GM12878 (cell line): ENCODE measurements at regions not wholly inside any gene's neighbourhood (a gene's known extent, or its start where the extent isn't known, plus 50 kb on each side); places are given as distances from the start of the nearest gene placed in this dataset.

ENCODE experiments used
- ATAC-seq: fragments of 200-7000 bp; cut with Tn5 transposase; 3 replicates; pipeline ENCODE4 v1.9.1; 2020; ENCODE audit warnings: mild to moderate bottlenecking, moderate library complexity
- BruUV-seq: library from RNA; stranded (reverse); fragments of 400-500 nt; replicated peaks from 2 replicates; lab custom pipeline; 2021; lab: Mats Ljungman, UMichigan
- CTCF ChIA-PET: fragments of 300-600 bp; sonication (Branson Sonifier 250); formaldehyde crosslinking; extraction: SDS; loops from one replicate; lab custom pipeline; 2021; ENCODE audit warnings: inconsistent platforms; lab: Yijun Ruan, JAX
- POLR2A ChIA-PET: fragments of 350-600 bp; formaldehyde crosslinking; extraction: SDS; loops from one replicate; lab custom pipeline; 2021; ENCODE audit warnings: inconsistent platforms; lab: Charles Lee
- RAD21 ChIA-PET: fragments of 300-600 bp; sonication (Branson Sonifier 250); formaldehyde crosslinking; loops from one replicate; lab custom pipeline; 2023; ENCODE audit warnings: antibody characterized with exemption; ENCODE audit not compliant: unreplicated experiment; lab: Charles Lee
- SMC1A ChIA-PET: fragments of 300-600 bp; sonication (Branson Sonifier 250); formaldehyde crosslinking; loops from one replicate; lab custom pipeline; 2023; ENCODE audit not compliant: unreplicated experiment, uncharacterized antibody; lab: Charles Lee
- DNase-seq: peaks from one replicate; pipeline ENCODE4 v3.0.0-alpha.2; 2011; ENCODE audit warnings: low read depth, low spot score
- FAIRE-seq: peaks from 3 replicates; lab custom pipeline; 2011; peaks lifted over from hg19 to GRCh38; lab: Jason Lieb, UNC
- H2AFZ ChIP-seq: 2 replicates; pipeline ENCODE4 v1.6.0; 2011; ENCODE audit warnings: low read depth, low read length, control low read depth; ENCODE audit not compliant: control insufficient read depth
- H3K27ac ChIP-seq: 2 replicates; pipeline ENCODE4 v1.5.1; 2011; ENCODE audit warnings: control low read depth; ENCODE audit not compliant: control insufficient read depth, insufficient read depth
- H3K27me3 ChIP-seq, 2 experiments: replicated peaks in 1 of 2; 2 replicates each; pipeline versions ENCODE4 v1.6.0 to v1.6.1; 2011; ENCODE audit warnings: low read length in 1 of 2; ENCODE audit not compliant: control insufficient read depth in 2 of 2, insufficient read depth in 2 of 2
- H3K36me3 ChIP-seq, 2 experiments: 2 replicates each; pipeline ENCODE4 v1.5.1; 2011; ENCODE audit warnings: low read length in 1 of 2; ENCODE audit not compliant: control insufficient read depth in 2 of 2, insufficient read depth in 2 of 2
- H3K4me1 ChIP-seq: 2 replicates; pipeline ENCODE4 v1.6.1; 2011; ENCODE audit warnings: mild to moderate bottlenecking, low read length, moderate library complexity, mixed read lengths; ENCODE audit not compliant: control insufficient read depth, insufficient read depth
- H3K4me2 ChIP-seq: 2 replicates; pipeline ENCODE4 v1.6.0; 2011; ENCODE audit warnings: control low read depth; ENCODE audit not compliant: control insufficient read depth, insufficient read depth
- H3K4me3 ChIP-seq: fragments of 200-600 bp; sonication (generic); 2 replicates; pipeline ENCODE4 v1.5.1; 2016
- H3K79me2 ChIP-seq: 2 replicates; pipeline ENCODE4 v1.6.0; 2011; ENCODE audit warnings: low read length; ENCODE audit not compliant: control insufficient read depth, insufficient read depth
- H3K9ac ChIP-seq: 2 replicates; pipeline ENCODE4 v1.8.0; 2011; ENCODE audit warnings: low read length, control low read depth, mixed read lengths; ENCODE audit not compliant: control insufficient read depth, insufficient read depth
- H3K9me3 ChIP-seq: replicated peaks from 3 replicates; pipeline ENCODE4 v1.5.1; 2011; ENCODE audit warnings: mild to moderate bottlenecking, low read length; ENCODE audit not compliant: control insufficient read depth, insufficient read depth
- H4K20me1 ChIP-seq: 2 replicates; pipeline ENCODE4 v1.6.0; 2011; ENCODE audit not compliant: control insufficient read depth, insufficient read depth
- CHD1 ChIP-seq: IDR thresholded peaks from 2 replicates; pipeline ENCODE4 v1.6.1; 2012; ENCODE audit warnings: low read depth, low read length, improper control_type of control experiment
- EP300 ChIP-seq, 2 experiments: fragments of 150-350 bp in 1 of 2; IDR thresholded peaks; 2 replicates each; pipeline ENCODE4 v1.6.1; 2011 to 2012; ENCODE audit warnings: low read depth in 2 of 2, low read length in 2 of 2, borderline replicate concordance in 1 of 2, improper control_type of control experiment in 1 of 2, inconsistent platforms in 1 of 2; ENCODE audit not compliant: control insufficient read depth in 1 of 2
- KLF5 ChIP-seq: fragments of 450-650 bp; IDR thresholded peaks from 2 replicates; pipeline ENCODE4 v1.6.1; 2014; ENCODE audit warnings: mild to moderate bottlenecking; ENCODE audit not compliant: partially characterized antibody
- NFYB ChIP-seq: IDR thresholded peaks from 2 replicates; pipeline ENCODE4 v1.6.1; 2011; ENCODE audit warnings: low read depth, mild to moderate bottlenecking, low read length, improper control_type of control experiment, moderate library complexity; ENCODE audit not compliant: insufficient read depth
- SMAD5 ChIP-seq: IDR thresholded peaks from 2 replicates; pipeline ENCODE4 v1.6.1; 2016; ENCODE audit warnings: antibody characterized with exemption, low read depth
- SMARCA5 ChIP-seq: fragments of 450-650 bp; IDR thresholded peaks from 2 replicates; pipeline ENCODE4 v1.6.1; 2017; ENCODE audit warnings: mild to moderate bottlenecking
- SREBF2 ChIP-seq: IDR thresholded peaks from 2 replicates; pipeline ENCODE4 v1.6.1; 2012; ENCODE audit warnings: mild to moderate bottlenecking, low read length
- ZNF622 ChIP-seq: fragments of 450-650 bp; IDR thresholded peaks from 2 replicates; pipeline ENCODE4 v1.6.1; 2017; ENCODE audit warnings: mild to moderate bottlenecking, inconsistent platforms
- WGBS: methylation state at CpG from one replicate; pipeline ENCODE4 v1.1.6; 2016; ENCODE audit warnings: low lambda C conversion rate; ENCODE audit not compliant: insufficient replicate concordance, insufficient coverage; ENCODE audit errors: missing lambda C conversion rate; 5-methylcytosine and 5-hydroxymethylcytosine counted together
- in situ Hi-C: fragments of 300-500 bp; cut with MboI; formaldehyde crosslinking; loops from 9 replicates; pipeline ENCODE4 v1.14.3; 2018; ENCODE audit warnings: mixed read lengths
- intact Hi-C: fragments of 100-400 bp; cut with micrococcal nuclease; formaldehyde crosslinking; loops from one replicate; pipeline ENCODE4 v1.14.2; 2022; ENCODE audit not compliant: unreplicated experiment
- TF ChIP-seq, protein P1 (sequence below): fragments of 450-650 bp; formaldehyde crosslinking; IDR thresholded peaks from 2 replicates; pipeline ENCODE4 v1.5.0; 2022; ENCODE audit warnings: mild to moderate bottlenecking, missing genetic modification characterization

DNA sequence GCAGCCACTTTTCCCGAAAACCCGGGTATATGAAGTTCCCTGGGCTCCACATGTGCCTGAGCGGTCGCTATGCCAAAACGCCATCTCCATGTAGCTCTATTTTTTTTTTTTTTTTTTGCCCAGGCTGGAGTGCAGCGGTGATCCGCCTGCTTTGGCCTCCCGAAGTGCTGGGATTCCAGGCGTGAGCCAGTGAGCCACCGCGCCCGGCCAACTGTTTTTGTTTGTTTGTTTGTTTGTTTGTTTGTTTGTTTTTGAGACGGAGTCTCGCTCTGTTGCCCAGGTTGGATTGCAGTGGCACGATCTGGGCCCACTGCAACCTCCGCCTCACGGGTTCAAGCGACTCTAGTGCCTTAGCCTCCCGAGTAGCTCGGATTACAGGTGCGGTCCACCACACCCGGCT is 237.5 kb upstream of the IRAK1BP1 start:
- no peak for TF ChIP-seq NFYB
- no peak for TF ChIP-seq KLF5
- TF ChIP-seq SMAD5, result no peak
- TF ChIP-seq ZNF622, result no peak
- TF ChIP-seq, protein P1, sequence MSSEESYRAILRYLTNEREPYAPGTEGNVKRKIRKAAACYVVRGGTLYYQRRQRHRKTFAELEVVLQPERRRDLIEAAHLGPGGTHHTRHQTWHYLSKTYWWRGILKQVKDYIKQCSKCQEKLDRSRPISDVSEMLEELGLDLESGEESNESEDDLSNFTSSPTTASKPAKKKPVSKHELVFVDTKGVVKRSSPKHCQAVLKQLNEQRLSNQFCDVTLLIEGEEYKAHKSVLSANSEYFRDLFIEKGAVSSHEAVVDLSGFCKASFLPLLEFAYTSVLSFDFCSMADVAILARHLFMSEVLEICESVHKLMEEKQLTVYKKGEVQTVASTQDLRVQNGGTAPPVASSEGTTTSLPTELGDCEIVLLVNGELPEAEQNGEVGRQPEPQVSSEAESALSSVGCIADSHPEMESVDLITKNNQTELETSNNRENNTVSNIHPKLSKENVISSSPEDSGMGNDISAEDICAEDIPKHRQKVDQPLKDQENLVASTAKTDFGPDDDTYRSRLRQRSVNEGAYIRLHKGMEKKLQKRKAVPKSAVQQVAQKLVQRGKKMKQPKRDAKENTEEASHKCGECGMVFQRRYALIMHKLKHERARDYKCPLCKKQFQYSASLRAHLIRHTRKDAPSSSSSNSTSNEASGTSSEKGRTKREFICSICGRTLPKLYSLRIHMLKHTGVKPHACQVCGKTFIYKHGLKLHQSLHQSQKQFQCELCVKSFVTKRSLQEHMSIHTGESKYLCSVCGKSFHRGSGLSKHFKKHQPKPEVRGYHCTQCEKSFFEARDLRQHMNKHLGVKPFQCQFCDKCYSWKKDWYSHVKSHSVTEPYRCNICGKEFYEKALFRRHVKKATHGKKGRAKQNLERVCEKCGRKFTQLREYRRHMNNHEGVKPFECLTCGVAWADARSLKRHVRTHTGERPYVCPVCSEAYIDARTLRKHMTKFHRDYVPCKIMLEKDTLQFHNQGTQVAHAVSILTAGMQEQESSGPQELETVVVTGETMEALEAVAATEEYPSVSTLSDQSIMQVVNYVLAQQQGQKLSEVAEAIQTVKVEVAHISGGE (CRISPR knock-in tag), result no peak
- no peak for TF ChIP-seq EP300 (IDR thresholded peaks at IDR 0.05; ENCODE audit: borderline replicate concordance in 1 of 2, control insufficient read depth in 1 of 2, low read depth in 2 of 2, low read length in 2 of 2)
- TF ChIP-seq SREBF2, result no peak
- no peak for TF ChIP-seq SMARCA5
- TF ChIP-seq CHD1, result no peak
- Histone ChIP-seq H3K4me1 (no peaks in the 10 kb centered on the region), H3K27ac (no peak overlapping the region), H3K4me3 (no peak overlapping the region), H3K27me3 (no peaks in the 10 kb centered on the region), H3K9ac (no peak overlapping the region), H3K36me3 (no peaks in the 10 kb centered on the region), H2AFZ (no peak overlapping the region), H3K79me2 (no peaks in the 10 kb centered on the region), H4K20me1 (no peaks in the 10 kb centered on the region), H3K4me2 (no peak overlapping the region), H3K9me3 (no peaks in the 10 kb centered on the region; the same call in 2 of the 3 replicates)
- no peak for FAIRE-seq
- ChIA-PET CTCF (no interaction called here), RAD21 (no interaction called here), SMC1A (no interaction called here), POLR2A (no interaction called here)
- intact Hi-C loops (no loop called here), in situ Hi-C loops (no loop called here)
- BruUV-seq, result no TSS peak
- WGBS, result 66% methylated on average over 20 of the region's 22 CpGs
- ATAC-seq, result no peak
- DNase-seq, result no peak
